ENCODE measurements at regions not wholly inside any gene's neighbourhood (a gene's known extent, or its start where the extent isn't known, plus 50 kb on each side); places are given as distances from the start of the nearest gene placed in this dataset.

DNA sequence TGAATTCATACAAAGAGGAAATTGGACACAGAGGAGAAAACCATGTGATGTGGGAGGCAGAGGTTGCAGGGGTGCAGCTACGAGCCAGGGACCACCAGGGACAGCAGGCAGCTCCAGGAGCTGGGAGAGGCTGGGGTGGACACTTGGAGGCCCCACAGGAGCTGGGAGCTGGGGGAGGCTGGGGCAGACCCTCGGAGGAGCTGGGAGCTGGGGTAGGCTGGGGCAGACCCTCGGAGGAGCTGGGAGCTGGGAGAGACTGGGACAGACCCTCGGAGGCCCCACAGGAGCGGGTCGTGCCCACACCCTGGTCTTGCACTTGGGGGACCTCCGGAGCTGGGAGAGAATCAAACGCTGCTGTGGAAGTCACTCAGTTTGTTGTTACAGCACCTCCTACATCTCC lies 141.7 kb downstream of the SOX1 start:
- DNase-seq (ENCODE audit: low read depth) = no peak
- TF ChIP-seq, protein P1, sequence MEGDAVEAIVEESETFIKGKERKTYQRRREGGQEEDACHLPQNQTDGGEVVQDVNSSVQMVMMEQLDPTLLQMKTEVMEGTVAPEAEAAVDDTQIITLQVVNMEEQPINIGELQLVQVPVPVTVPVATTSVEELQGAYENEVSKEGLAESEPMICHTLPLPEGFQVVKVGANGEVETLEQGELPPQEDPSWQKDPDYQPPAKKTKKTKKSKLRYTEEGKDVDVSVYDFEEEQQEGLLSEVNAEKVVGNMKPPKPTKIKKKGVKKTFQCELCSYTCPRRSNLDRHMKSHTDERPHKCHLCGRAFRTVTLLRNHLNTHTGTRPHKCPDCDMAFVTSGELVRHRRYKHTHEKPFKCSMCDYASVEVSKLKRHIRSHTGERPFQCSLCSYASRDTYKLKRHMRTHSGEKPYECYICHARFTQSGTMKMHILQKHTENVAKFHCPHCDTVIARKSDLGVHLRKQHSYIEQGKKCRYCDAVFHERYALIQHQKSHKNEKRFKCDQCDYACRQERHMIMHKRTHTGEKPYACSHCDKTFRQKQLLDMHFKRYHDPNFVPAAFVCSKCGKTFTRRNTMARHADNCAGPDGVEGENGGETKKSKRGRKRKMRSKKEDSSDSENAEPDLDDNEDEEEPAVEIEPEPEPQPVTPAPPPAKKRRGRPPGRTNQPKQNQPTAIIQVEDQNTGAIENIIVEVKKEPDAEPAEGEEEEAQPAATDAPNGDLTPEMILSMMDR (IDR thresholded peaks at IDR 0.05; ENCODE audit: insufficient read depth, low read depth, low read length) = no peak
- Histone ChIP-seq H3K27me3 (ENCODE audit: control insufficient read depth, insufficient read depth, low read length) (no peaks in the 10 kb centered on the region), H3K4me3 (ENCODE audit: low read depth, low read length) (no peak overlapping the region), H3K36me3 (ENCODE audit: control insufficient read depth, insufficient read depth, low read length) (no peaks in the 10 kb centered on the region)
- CTCF ChIA-PET = no interaction called here
- POLR2A ChIA-PET = no interaction called here

DNA sequence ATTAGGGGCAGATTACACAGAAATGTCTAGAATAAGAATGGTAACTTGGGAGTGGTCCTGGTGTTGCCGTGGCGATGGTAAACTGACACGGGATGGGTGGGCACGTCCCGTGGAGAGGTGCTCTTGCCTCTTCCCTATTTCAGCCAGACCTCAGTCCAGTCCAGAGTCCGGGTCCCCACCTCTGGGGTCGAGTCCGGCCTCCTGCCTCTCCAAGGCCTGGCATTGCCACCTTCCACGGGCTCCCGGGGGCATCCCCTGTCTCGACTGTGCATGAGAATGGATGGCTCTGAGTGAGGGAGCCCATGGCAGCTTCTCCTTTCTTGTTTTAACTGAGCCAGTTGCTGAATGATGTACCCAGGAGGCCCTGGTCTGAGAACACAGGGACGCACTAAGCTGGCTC lies 142.3 kb downstream of the SOX1 start:
- TF ChIP-seq, protein P1 (IDR thresholded peaks at IDR 0.05; ENCODE audit: insufficient read depth, low read depth, low read length) = no peak
- DNase-seq (ENCODE audit: low read depth) = no peak
- CTCF ChIA-PET = no interaction called here
- no peak overlapping the region for H3K4me3 ChIP-seq (ENCODE audit: low read depth, low read length)
- H3K36me3 ChIP-seq (ENCODE audit: control insufficient read depth, insufficient read depth, low read length) = no peaks in the 10 kb centered on the region
- H3K27me3 ChIP-seq (ENCODE audit: control insufficient read depth, insufficient read depth, low read length) = no peaks in the 10 kb centered on the region
- POLR2A ChIA-PET = no interaction called here

DNA sequence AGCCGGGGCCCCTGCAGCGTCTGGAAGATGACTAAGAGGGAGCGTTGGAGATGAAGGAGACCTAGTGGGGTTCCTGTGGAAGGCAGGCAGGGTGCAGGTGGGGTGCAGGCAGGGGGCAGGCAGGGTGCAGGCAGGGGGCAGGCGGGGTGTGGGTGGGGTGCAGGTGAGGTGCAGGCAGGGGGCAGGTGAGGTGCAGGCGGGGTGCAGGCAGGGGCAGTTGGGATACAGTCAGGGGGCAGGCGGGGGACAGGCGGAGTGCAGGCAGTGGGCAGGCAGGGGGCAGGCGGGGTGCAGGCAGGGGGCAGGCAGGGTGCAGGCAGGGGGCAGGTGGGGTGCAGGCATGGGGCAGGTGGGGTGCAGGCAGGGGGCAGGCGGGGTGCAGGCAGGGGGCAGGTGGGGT lies 142.8 kb downstream of the SOX1 start:
- TF ChIP-seq, protein P1 (IDR thresholded peaks at IDR 0.05; ENCODE audit: insufficient read depth, low read depth, low read length) = no peak
- ChIA-PET POLR2A (no interaction called here), CTCF (no interaction called here)
- no peak for DNase-seq (ENCODE audit: low read depth)
- Histone ChIP-seq H3K27me3 (ENCODE audit: control insufficient read depth, insufficient read depth, low read length) (no peaks in the 10 kb centered on the region), H3K4me3 (ENCODE audit: low read depth, low read length) (no peak overlapping the region), H3K36me3 (ENCODE audit: control insufficient read depth, insufficient read depth, low read length) (no peaks in the 10 kb centered on the region)

DNA sequence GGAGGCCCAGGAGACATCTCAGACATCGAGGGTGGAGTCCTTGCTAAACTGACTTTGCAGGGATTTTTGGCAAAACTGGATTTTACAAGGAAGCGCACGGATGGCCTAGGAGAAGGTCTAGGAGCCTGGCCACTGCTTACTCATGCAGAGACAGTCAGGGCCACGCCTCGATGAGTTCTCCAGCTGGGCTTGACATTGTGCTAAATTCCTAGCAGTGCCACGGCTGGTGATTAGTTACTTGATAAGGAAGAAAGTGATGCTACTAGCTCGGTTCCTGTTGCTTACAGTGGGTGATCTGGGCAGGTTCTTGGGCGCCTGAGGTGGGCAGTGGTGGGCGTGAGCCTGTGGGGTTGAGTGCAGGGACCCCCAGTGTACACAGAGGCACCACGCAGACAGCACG lies 143.4 kb downstream of the SOX1 start:
- H3K4me3 ChIP-seq (ENCODE audit: low read depth, low read length) = no peak overlapping the region
- TF ChIP-seq, protein P1 (IDR thresholded peaks at IDR 0.05; ENCODE audit: insufficient read depth, low read depth, low read length) = no peak
- H3K27me3 ChIP-seq (ENCODE audit: control insufficient read depth, insufficient read depth, low read length) = no peaks in the 10 kb centered on the region
- DNase-seq (ENCODE audit: low read depth) = no peak
- no peaks in the 10 kb centered on the region for H3K36me3 ChIP-seq (ENCODE audit: control insufficient read depth, insufficient read depth, low read length)
- ChIA-PET POLR2A (no interaction called here), CTCF (no interaction called here)

DNA sequence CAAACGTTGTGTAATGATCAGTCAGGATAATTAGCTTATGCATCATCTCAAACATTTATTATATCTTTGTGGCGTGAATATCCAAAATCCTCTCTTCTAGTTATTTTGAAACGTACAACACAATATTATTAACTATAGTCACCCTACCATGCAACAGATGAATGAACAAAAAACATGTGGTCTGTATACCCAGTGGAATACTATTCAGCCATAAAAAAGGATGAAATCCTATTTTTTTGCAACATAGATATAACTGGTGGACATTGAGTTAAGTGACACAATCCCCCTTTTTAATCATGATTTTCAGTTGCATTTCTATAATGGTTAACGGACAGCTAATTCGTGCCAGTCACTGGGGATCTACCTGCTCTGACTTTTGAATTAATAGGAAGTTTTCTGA lies 145.6 kb downstream of the SOX1 start:
- POLR2A ChIA-PET = no interaction called here
- TF ChIP-seq, protein P1 (IDR thresholded peaks at IDR 0.05; ENCODE audit: insufficient read depth, low read depth, low read length) = no peak

More for the DNA sequence above, 145.6 kb downstream of the SOX1 start:
- DNase-seq (ENCODE audit: low read depth) = no peak
- CTCF ChIA-PET = no interaction called here
- Histone ChIP-seq H3K27me3 (ENCODE audit: control insufficient read depth, insufficient read depth, low read length) (no peaks in the 10 kb centered on the region), H3K4me3 (ENCODE audit: low read depth, low read length) (no peak overlapping the region), H3K36me3 (ENCODE audit: control insufficient read depth, insufficient read depth, low read length) (no peaks in the 10 kb centered on the region)
